ENCODE measurements at regions not wholly inside any gene's neighbourhood (a gene's known extent, or its start where the extent isn't known, plus 50 kb on each side); places are given as distances from the start of the nearest gene placed in this dataset.

GRCh38 chr3:7847021-7847420, 654.6 kb upstream of the LMCD1 start:
- TF ChIP-seq JUND (IDR thresholded peaks at IDR 0.05; ENCODE audit: low read depth, low read length) = no peak
- TF ChIP-seq HDAC6 (IDR thresholded peaks at IDR 0.05; ENCODE audit: unreplicated experiment) = no peak
- no peak for TF ChIP-seq TCF3 (IDR thresholded peaks at IDR 0.05; ENCODE audit: borderline replicate concordance, insufficient read depth, low read depth, low read length)
- no peak for TF ChIP-seq ESRRA (IDR thresholded peaks at IDR 0.05; ENCODE audit: low read length)
- no peak for TF ChIP-seq CBX3 (IDR thresholded peaks at IDR 0.05; ENCODE audit: borderline replicate concordance, low read depth)
- TF ChIP-seq CEBPB (IDR thresholded peaks at IDR 0.05; ENCODE audit: borderline replicate concordance in 1 of 2, low read depth in 2 of 2, low read length in 2 of 2) = no peak
- TF ChIP-seq RAD21 (IDR thresholded peaks at IDR 0.05; ENCODE audit: insufficient read depth, low read depth, low read length) = no peak
- TF ChIP-seq EED (IDR thresholded peaks at IDR 0.05; ENCODE audit: low read depth) = no peak
- Histone ChIP-seq H3K27ac (ENCODE audit: control insufficient read depth, insufficient read depth) (no peak overlapping the region), H3K27me3 (replicated peaks in 1 of 2; ENCODE audit: control insufficient read depth in 2 of 2, insufficient read depth in 2 of 2, low read length in 1 of 2) (no peaks in the 10 kb centered on the region), H3K9me3 (replicated peaks; ENCODE audit: control insufficient read depth, insufficient read depth, low read length) (no peaks in the 10 kb centered on the region), H3K4me3 (no peak overlapping the region), H3K9ac (ENCODE audit: control insufficient read depth, insufficient read depth, low read length) (no peak overlapping the region), H4K20me1 (ENCODE audit: control insufficient read depth, insufficient read depth) (no peaks in the 10 kb centered on the region), H3K36me3 (ENCODE audit: control insufficient read depth in 2 of 2, insufficient read depth in 2 of 2, low read length in 1 of 2) (no peaks in the 10 kb centered on the region), H3K4me1 (ENCODE audit: control insufficient read depth, insufficient read depth, low read length) (no peaks in the 10 kb centered on the region), H3K4me2 (ENCODE audit: control insufficient read depth, insufficient read depth) (no peak overlapping the region), H2AFZ (ENCODE audit: control insufficient read depth, low read depth, low read length) (no peak overlapping the region), H3K79me2 (ENCODE audit: control insufficient read depth, insufficient read depth, low read length) (no peaks in the 10 kb centered on the region)
- in situ Hi-C loops (cut with MboI) = no loop called here
- BruUV-seq (replicated peaks) = no TSS peak
- DNase-seq (ENCODE audit: low read depth, low spot score) = no peak
- ATAC-seq = no peak
- POLR2A ChIA-PET = no interaction called here
- intact Hi-C loops (cut with micrococcal nuclease; ENCODE audit: unreplicated experiment) = no loop called here
- no peak for FAIRE-seq
- WGBS (ENCODE audit: insufficient coverage, insufficient replicate concordance, low lambda C conversion rate, missing lambda C conversion rate) = 5% methylated on average over 2 of the region's 2 CpGs
- CTCF ChIA-PET = interaction anchor here (0.7 to 0.9 kb wide), 2 partner anchors 8 to 44 kb away, joined by 3 read pairs; no protein-coding TSS in a partner anchor
- SMC1A ChIA-PET (ENCODE audit: uncharacterized antibody, unreplicated experiment) = interaction anchor here (0.6 kb wide), 1 partner anchor 10 kb away, joined by 3 read pairs; no protein-coding TSS in a partner anchor
- RAD21 ChIA-PET (ENCODE audit: unreplicated experiment) = no interaction called here

GRCh38 chr3:7847521-7847920, 654.1 kb upstream of the LMCD1 start:
- H3K9me3 ChIP-seq (replicated peaks; ENCODE audit: control insufficient read depth, insufficient read depth, low read length) = no peaks in the 10 kb centered on the region
- no peaks in the 10 kb centered on the region for H4K20me1 ChIP-seq (ENCODE audit: control insufficient read depth, insufficient read depth)
- no TSS peak for BruUV-seq (replicated peaks)
- no peak overlapping the region for H3K9ac ChIP-seq (ENCODE audit: control insufficient read depth, insufficient read depth, low read length)
- FAIRE-seq = no peak
- H3K27me3 ChIP-seq (replicated peaks in 1 of 2; ENCODE audit: control insufficient read depth in 2 of 2, insufficient read depth in 2 of 2, low read length in 1 of 2) = no peaks in the 10 kb centered on the region
- RAD21 ChIA-PET (ENCODE audit: unreplicated experiment) = no interaction called here
- POLR2A ChIA-PET = no interaction called here
- intact Hi-C loops (cut with micrococcal nuclease; ENCODE audit: unreplicated experiment) (no loop called here), in situ Hi-C loops (cut with MboI) (no loop called here)
- no peak overlapping the region for H2AFZ ChIP-seq (ENCODE audit: control insufficient read depth, low read depth, low read length)
- WGBS (ENCODE audit: insufficient coverage, insufficient replicate concordance, low lambda C conversion rate, missing lambda C conversion rate) = 6% methylated on average over 6 of the region's 6 CpGs
- no peaks in the 10 kb centered on the region for H3K36me3 ChIP-seq (ENCODE audit: control insufficient read depth in 2 of 2, insufficient read depth in 2 of 2, low read length in 1 of 2)
- DNase-seq (ENCODE audit: low read depth, low spot score) = no peak
- H3K27ac ChIP-seq (ENCODE audit: control insufficient read depth, insufficient read depth) = no peak overlapping the region
- no peak for ATAC-seq
- no peaks in the 10 kb centered on the region for H3K79me2 ChIP-seq (ENCODE audit: control insufficient read depth, insufficient read depth, low read length)
- H3K4me1 ChIP-seq (ENCODE audit: control insufficient read depth, insufficient read depth, low read length) = no peaks in the 10 kb centered on the region
- CTCF ChIA-PET = interaction anchor here (0.7 kb wide), 1 partner anchor 43 kb away, joined by 3 read pairs; no protein-coding TSS in a partner anchor
- no peak overlapping the region for H3K4me2 ChIP-seq (ENCODE audit: control insufficient read depth, insufficient read depth)
- H3K4me3 ChIP-seq = no peak overlapping the region
- SMC1A ChIA-PET (ENCODE audit: uncharacterized antibody, unreplicated experiment) = interaction anchor here (0.6 kb wide), 1 partner anchor 10 kb away, joined by 3 read pairs; no protein-coding TSS in a partner anchor
- TF ChIP-seq PAX5 (IDR thresholded peaks at IDR 0.05; ENCODE audit: borderline replicate concordance, low read depth, low read length) = no peak
- TF ChIP-seq E2F4 (IDR thresholded peaks at IDR 0.05; ENCODE audit: low read depth, low read length) = no peak
- no peak for TF ChIP-seq MEF2A (IDR thresholded peaks at IDR 0.05; ENCODE audit: insufficient read depth, low read depth, low read length)
- TF ChIP-seq MYB (IDR thresholded peaks at IDR 0.05; ENCODE audit: borderline replicate concordance, low read depth, low read length) = no peak
- no peak for TF ChIP-seq SMC3 (IDR thresholded peaks at IDR 0.05; ENCODE audit: borderline replicate concordance, low read length)
- TF ChIP-seq RUNX3 (IDR thresholded peaks at IDR 0.05; ENCODE audit: low read length) = no peak
- TF ChIP-seq POLR2AphosphoS2 (IDR thresholded peaks at IDR 0.05; ENCODE audit: low read depth, low read length) = no peak
- TF ChIP-seq PAX8 (IDR thresholded peaks at IDR 0.05) = no peak
- TF ChIP-seq SIN3A (IDR thresholded peaks at IDR 0.05; ENCODE audit: low read depth, low read length) = no peak
- no peak for TF ChIP-seq NRF1 (conservative IDR thresholded peaks at IDR 0.05; ENCODE audit: low read depth, low read length)
- TF ChIP-seq FOS (IDR thresholded peaks at IDR 0.05; ENCODE audit: borderline replicate concordance, extremely low read depth, insufficient read length) = no peak
- TF ChIP-seq EGR1 (IDR thresholded peaks at IDR 0.05; ENCODE audit: borderline replicate concordance in 1 of 2, low read depth in 2 of 2, low read length in 2 of 2) = no peak
- no peak for TF ChIP-seq ZNF217 (IDR thresholded peaks at IDR 0.05)
